PC-3 (cell line): ENCODE measurements at regions not wholly inside any gene's neighbourhood (a gene's known extent, or its start where the extent isn't known, plus 50 kb on each side); places are given as distances from the start of the nearest gene placed in this dataset.
"Not testable (repeated sequence)": the region's sequence is repeated elsewhere in the genome, so short reads cannot be mapped to it uniquely, and the experiment has no call there.

ENCODE experiments used
- EZH2 ChIP-seq: fragments of 300-600 bp; sonication (generic); IDR thresholded peaks from one replicate; pipeline ENCODE4 v1.6.1; 2017; ENCODE audit warnings: antibody characterized with exemption, mild to moderate bottlenecking, low read length; ENCODE audit not compliant: unreplicated experiment
- EZH2phosphoT487 ChIP-seq: fragments of 300-600 bp; sonication (generic); IDR thresholded peaks from 2 replicates; pipeline ENCODE4 v1.6.1; 2018; ENCODE audit warnings: mild to moderate bottlenecking, antibody characterized with exemption, low read length, borderline replicate concordance
- TF ChIP-seq, protein P1 (sequence below): fragments of 300-600 bp; sonication (generic); conservative IDR thresholded peaks from 2 replicates; pipeline ENCODE4 v1.5.1; 2017; ENCODE audit warnings: antibody characterized with exemption, low read depth, mild to moderate bottlenecking, low read length

DNA sequence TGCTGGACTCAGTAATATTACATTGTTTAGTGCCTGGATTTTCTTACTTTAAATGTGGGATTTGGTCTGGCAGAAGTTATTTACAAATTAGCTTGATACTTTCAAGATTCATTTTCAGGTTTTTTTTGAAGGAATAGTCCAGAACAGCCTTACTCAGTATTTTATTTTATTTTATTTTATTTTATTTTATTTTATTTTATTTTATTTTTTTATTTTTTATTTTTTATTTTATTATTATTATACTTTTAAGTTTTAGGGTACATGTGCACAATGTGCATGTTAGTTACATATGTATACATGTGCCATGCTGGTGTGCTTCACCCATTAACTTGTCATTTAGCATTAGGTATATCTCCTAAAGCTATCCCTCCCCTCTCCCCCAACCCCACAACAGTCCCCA lies 380.5 kb upstream of the FTMT start:
- TF ChIP-seq, protein P1, sequence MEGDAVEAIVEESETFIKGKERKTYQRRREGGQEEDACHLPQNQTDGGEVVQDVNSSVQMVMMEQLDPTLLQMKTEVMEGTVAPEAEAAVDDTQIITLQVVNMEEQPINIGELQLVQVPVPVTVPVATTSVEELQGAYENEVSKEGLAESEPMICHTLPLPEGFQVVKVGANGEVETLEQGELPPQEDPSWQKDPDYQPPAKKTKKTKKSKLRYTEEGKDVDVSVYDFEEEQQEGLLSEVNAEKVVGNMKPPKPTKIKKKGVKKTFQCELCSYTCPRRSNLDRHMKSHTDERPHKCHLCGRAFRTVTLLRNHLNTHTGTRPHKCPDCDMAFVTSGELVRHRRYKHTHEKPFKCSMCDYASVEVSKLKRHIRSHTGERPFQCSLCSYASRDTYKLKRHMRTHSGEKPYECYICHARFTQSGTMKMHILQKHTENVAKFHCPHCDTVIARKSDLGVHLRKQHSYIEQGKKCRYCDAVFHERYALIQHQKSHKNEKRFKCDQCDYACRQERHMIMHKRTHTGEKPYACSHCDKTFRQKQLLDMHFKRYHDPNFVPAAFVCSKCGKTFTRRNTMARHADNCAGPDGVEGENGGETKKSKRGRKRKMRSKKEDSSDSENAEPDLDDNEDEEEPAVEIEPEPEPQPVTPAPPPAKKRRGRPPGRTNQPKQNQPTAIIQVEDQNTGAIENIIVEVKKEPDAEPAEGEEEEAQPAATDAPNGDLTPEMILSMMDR = not testable (repeated sequence)
- not testable (repeated sequence) for TF ChIP-seq EZH2, EZH2phosphoT487
